Putamen (tissue), 1 donor: ENCODE measurements at regions not wholly inside any gene's neighbourhood (a gene's known extent, or its start where the extent isn't known, plus 50 kb on each side); places are given as distances from the start of the nearest gene placed in this dataset.

Source experiments
- DNase-seq: peaks from one replicate; pipeline ENCODE4 v3.0.0-alpha.2; 2016; ENCODE audit warnings: low spot score

DNA sequence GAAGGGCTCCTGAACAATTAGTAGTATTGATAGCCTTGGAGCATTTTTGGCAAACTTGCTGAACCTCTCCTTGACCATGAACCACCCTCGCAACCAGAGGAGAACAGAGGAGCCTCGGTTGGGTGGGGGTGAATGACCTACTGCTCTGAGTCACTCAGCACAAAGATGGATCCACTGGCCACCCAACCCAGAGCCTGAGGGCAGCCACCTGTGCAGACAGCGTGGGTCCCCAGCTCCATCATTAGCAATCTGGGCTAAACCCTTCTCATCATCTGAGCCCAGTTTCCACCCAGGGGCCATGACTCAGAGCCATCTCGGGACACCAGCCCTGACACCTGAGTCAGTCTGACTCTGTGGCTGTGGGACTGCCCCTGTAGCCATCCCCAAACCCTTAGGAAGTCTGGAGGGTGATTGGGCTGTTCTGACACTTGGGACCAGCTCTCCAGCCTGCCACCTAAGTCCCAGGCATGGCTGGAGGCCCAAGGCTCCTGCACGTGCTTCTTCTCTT is 171.8 kb upstream of the GPR26 start:
- DNase-seq: no peak

GRCh38 chr10:123496375-123496774 is 169.8 kb upstream of the GPR26 start:
- DNase-seq: no peak

DNA sequence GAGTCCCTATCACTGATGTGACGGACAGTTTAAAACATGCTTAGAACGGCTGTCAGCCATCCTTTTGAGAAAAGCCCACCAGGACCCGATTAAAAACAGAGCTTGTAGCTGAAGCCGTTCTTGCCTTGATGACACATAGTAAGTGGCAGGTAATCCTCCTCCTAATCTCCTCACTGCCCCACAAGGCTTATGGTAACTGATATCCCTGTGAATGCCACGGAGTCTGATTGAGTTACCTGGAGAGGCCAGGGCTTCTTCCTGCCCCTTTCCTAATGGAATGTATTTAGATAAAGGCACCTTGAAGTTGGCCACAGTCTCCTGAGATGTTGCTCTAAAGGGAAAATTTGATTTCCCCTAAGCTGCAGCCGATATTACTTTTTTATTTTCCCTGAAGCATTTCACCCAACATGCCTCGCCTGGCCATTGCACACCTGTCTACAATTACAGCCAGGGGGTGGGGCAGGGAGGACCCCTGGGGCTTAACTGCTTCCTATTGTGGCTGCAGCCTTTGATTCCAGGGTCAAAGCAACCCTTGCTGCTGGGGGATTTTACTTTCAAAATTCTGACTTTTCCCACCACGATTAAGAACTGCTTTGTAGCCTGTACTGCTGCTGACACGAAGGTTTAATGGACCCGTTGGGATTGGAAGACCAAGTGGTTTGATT is 169.0 kb upstream of the GPR26 start:
- no peak for DNase-seq

DNA sequence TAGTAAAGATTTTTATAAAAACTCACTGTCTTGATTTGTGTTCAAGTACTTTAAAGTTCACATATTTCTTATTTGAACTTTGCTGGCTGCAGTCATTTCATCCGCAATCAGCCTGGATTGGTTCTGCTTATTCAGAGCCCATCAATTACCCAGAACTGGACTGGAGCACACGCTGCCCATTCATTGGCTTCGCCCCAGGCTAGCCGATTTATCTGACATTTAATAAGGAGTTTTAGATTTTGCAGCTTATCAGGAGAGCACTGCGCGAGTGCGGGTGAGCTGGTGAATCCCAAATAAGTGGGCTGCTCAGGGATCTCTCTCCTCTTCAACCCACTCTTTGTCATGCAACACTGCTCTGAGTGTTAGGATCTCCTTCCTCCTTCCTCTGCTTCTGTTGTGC is 166.0 kb upstream of the GPR26 start:
- DNase-seq: no peak

DNA sequence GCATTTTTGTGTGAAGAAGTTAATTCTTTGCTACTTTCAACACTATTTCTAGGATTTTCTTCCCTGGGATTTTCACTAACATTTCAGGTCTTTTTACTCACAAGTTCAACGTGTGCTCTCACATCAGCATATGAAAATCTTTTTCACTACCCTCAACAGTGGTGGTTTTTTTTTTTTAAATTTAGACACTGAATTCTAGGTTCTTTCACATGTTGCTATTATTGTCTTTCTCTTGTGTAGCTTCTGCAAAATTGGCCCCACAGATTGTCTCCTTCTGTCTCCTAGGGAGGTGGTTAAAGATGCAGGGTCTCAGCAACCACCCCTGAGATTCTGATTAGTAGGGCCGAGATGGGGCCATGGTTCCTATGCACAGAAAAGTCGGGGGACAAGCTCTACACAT is 165.0 kb upstream of the GPR26 start:
- no peak for DNase-seq

GRCh38 chr10:123502983-123503382 is 163.2 kb upstream of the GPR26 start:
- no peak for DNase-seq

GRCh38 chr10:123506455-123506854 is 159.7 kb upstream of the GPR26 start:
- DNase-seq: no peak

DNA sequence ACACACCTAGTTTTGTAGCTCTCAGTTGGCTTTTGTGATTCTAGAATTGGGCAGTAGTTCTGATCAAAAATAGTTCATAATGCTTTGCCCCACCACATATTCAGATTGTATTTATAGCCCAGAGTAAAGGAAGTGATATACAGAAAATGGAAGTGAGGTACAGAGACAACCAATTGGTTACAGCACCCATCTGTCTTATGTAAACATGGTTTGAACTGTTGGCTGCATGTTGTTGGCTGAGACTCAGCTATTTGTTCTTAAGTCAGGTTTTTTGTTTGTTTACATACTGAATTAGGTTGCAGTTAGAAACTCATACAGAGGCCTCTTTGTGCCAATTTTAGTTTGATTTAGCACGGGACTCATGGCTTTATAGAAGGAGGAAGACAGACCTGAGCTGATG is 158.9 kb upstream of the GPR26 start:
- no peak for DNase-seq

DNA sequence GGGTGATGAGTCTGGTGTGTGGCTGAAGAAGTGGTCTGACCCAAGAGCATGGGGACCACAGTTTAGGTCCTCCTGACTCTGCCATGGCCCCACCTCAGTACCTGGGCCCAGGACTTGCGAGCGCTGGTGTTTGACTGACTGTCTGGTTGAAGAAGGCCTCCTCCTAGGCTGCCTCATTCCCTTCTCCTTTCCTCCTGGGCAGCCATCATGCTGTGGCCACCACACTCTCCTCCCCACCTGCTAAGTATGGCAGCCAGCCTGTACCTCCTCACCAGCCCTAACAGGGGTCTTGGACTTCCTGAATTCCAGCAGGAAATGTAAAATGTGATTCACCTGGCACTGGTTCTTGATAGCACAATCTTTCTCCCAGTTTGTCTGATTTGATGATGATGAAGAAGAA is 156.8 kb upstream of the GPR26 start:
- DNase-seq: no peak

DNA sequence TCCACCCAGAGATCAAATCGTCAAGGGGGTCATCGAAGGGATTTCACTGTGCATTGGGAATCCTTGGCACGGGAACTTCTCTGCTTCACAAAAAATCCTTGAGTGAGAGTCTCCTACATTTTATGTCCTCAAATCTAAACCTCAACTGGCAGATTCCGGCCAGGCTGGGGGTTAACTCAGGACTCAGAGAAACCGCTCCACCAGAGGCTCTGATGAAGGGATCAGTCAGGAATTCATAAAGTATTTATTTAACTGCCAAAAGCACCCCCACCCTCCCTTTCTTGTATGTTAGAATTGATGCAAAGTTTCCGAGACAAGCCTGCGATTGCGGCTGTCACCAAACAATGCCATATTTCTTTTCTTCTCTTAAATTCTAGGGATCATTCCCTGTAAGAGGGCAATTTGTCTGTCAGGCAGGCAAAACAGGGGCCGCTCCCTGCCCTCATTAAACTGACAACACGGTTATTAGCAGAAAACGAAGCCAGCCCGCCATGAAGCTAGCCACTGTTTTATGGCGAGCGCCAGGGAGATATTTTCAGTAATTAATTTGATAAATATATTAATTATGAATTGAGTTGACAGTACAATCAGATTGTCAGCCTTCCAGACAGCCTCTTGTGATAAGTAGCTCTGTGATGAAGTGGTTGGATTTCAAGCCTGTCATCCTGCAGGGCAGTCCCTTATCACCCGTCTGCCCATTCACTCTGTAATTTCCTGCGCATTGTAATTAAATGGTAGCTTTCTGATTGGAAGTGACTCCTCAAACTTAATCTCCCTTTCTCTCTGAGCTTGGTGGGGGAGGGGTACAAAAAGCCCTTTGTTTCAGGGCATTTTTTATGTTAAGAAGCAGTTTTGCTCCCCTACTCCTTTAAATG is 153.0 kb upstream of the GPR26 start:
- DNase-seq: no peak

- DNase-seq: no peak
Observed at GRCh38 chr10:123513870-123514269, 152.3 kb upstream of the GPR26 start.

- DNase-seq: no peak
Observed at GRCh38 chr10:123514996-123515395, 151.2 kb upstream of the GPR26 start.

DNA sequence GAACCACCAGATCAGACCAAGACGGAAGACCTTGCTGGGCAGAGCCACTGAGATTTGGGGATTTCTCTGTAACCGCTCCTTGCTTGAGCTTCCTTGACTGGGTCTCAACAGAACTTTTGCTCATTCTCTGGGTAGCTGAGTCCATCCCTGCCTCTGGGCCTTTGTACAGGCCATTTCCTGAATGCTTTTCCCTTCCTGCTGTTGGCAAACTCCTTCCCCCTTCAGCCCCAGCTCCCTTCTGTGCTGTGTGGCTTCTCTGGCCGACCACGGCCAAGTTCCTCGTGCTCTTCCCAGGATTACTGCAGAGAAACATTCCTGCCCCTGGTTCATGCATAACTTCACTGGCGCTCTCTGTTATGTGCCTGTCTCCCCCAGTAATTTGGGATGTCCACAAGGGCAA is 150.5 kb upstream of the GPR26 start:
- DNase-seq: no peak

DNA sequence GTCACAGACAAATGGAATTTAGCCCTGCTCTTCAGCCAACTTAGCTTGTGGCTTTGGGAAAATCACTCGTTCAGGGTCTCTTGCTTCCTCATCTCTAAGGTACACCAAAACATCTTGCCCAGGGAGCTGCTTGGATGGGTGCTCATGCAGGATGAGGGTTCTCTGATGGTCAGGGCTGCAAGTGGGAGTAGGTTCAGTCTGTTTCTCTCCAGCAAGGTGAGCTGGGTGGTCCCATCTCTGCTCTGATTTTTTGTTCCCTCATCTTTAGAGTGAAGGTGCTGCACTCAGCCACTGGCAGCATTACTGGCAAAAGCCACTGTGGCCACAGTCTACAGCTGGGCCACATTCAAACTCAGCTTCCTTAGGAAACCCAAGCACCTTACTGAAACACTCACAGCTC is 149.9 kb upstream of the GPR26 start:
- DNase-seq: no peak

DNA sequence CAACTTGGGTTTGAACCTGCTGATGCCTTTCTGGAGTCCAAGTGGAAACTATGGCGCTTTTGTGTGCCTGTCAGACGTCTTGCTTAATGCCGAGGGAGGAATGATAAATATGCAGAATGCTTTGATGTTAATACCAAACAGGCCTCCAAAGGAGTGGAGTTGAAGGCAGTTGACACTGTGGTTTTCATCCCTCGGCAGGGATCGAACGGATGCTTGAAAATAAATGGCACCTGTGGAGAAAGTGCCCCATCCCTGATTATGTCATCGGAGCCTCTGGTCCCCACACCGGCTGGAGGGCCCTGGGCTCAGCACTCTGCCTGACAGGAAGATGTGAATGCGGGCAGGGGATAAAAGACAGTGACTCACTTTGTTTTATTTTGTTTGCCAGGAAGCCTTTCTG is 148.7 kb upstream of the GPR26 start:
- no peak for DNase-seq

- no peak for DNase-seq
Observed at GRCh38 chr10:123517901-123518300, 148.3 kb upstream of the GPR26 start.

DNA sequence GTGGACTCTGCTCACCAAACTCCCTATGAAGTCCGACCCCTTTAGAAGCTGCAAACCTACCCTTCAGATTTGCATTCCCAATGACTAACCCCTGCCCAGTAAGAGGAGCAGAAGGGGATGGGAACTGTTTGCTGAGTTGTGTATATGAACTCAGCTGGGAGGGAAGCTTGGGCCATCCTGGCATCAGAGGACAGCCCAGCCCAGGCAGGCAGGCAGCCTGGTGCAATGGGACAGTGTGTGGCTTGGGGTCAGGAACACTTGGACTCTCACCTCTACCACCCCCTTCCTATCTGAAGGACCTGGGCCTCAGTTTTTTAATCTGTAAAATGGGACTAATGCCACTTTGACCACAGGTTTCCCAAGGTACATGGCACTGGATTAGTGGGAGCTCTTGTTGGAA is 147.4 kb upstream of the GPR26 start:
- DNase-seq: no peak

DNA sequence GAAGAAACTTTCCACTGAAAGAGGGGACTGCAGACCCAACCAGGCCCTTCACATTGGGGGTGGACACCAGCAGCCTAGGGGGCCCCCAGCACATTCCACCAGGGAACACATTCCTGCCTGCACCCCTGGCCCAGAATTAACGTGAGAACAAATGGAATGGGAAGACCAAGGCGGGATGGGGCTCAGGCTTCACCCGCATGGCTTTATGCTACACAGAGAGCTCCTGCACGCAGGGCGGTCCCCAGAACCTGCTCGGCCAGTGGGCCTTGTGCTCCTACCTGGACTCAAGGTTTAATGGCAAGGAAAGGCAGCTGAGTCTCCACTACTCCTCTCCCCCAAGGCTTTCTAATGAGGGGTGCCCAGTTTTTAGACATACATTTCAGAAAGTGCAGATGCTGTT is 146.3 kb upstream of the GPR26 start:
- no peak for DNase-seq

DNA sequence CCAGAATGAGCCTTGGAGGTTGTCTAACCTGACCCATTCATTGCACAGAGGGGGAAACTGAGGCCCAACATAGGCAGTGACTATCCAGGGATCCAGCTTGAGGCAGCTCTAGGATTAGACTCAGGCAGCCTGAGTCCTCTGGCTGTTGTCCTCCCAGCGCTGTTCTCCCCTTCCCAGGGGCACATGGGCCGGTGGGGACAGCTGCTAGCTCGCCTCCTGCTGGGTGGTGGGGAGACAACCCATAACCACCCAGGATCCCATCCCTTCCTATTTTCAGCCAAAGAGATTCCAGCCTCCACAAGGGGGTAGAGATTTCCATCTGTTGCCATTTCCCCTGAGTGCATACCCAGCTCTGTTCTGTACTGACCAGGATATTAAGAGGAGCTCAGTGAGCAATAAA is 145.1 kb upstream of the GPR26 start:
- DNase-seq: no peak

DNA sequence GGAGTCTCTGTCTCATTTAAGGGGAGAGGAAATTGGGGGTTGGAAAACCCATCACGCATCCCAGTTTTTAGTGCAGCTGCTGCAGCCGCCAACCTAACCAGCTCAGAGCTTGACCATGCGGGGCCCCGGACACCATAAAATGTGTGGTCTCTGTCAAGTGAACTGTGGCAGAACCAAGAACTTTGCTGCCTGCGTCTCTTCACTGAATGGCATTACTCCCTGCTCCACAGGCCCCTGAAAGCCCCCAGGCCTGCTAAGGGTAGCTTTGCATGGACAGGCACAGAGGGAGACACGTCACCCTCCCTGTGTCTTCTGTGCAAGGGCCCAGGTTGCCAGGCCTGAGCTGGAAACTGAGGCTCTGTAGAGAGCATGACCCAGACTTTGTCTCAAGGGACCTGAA is 144.6 kb upstream of the GPR26 start:
- DNase-seq: no peak

GRCh38 chr10:123522702-123523312 is 143.3 kb upstream of the GPR26 start:
- no peak for DNase-seq

GRCh38 chr10:123523833-123524232 is 142.3 kb upstream of the GPR26 start:
- no peak for DNase-seq
